ENCODE measurements at regions not wholly inside any gene's neighbourhood (a gene's known extent, or its start where the extent isn't known, plus 50 kb on each side); places are given as distances from the start of the nearest gene placed in this dataset.
A peak's percentile ranks its signal among the peaks of the same experiment; 100 is the strongest.

DNA sequence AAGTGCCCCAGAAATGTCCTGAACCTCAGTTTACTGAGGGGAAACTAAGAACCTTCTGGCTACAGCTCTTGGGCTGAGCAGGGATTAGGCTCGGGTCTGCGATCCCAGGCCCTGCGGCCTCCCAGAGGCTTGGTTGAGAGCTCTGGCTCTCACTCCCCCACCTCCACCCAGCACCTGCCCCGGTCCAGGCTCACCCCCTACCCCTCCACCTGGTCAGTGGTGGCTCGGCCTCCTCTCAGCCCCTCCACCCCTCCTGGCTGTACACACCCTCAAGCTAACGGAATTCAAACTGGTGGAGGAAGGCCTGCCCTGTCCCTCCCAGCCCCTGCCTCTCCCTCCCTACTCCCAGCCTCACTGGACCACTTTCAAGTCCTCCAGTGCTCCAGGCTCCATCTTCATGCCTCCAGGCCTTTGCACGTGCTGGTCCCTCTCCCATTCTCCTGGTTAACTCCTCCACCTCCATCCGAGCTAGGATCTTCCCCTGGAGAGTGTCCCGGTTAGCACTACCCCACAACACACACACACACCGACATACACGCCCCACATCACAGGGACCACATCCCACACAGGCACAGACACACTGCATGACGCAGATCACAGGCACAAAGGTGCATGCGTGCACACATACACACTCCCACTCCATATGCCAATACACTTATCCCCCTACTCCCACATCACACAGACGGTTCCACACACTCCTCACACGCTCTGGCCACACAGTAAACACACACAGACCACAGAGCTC, 130.9 kb downstream of the C9orf50 start:
- no peak for DNase-seq (ENCODE audit: low read depth in 2 of 2)

DNA sequence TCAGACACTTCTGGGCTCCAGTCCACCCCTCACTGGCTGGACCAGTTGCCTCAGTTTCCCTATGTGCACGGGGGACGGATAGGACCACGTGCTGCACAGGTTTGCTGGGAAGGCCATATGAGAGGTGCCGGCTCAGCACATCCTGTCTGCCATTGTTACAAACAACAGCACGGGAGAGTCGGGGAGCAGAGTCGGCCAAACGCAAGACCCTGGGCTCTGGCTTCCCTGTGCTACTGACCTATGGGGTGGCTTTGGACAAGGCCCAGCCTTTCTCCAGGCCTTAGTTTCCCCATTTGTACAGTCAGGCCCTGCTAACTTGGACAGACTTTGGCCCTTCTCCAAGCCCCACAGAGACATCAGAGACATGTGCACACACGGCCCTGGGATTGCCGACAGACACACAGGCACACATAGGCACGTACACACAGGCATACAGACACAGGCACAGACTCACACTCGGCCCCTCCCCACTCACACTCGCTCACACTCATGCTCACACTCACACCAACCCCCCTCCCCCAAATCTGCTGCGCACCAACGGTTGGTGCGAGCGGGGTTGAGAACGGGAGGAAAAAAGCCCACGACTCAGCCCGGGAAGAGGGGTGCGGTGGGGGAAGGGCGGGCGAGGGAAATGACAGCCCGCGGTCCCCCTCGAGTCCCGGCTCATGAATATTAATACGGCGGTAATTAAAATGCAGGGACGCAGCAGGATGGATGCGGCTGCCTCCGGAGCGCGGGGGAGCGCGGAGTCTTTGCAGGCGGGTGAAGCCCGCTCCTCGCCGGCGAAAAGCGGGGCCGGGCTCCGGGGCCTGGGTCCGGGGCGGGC, 133.0 kb downstream of the C9orf50 start:
- DNase-seq (ENCODE audit: low read depth in 2 of 2) = no peak

- DNase-seq (ENCODE audit: low read depth in 2 of 2) = no peak
Observed at GRCh38 chr9:129486756-129487657, 133.9 kb downstream of the C9orf50 start.

DNA sequence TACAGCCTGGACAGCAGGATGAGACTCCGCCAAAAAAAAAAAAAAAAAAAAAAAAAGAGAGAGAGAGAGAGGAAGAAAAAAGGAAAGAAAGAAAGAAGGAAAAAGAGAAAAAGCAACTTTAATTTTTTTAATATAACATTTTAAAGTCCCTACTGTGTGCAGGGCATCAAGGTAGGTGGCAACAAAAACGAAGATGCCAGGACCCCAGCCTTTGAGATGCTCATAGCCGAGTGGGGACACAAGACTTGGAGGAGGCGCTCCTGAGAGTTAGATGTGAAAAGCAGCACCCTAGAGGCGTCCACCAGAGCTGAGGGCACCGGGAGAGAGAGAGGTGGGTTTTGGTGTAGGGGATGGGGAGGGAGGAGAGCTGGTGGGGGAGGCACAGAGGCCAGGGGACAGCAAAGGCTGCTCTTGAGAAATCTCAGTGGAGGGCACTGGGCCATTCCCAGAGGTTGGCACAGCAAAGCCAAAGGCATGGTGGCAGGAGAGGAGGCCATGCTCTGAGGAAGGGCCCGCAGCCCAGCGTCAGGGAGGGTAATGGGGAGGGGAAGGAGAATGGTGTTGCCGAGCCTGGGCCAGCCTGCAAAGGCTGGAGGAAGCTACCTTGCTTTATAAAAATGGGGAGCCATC, 135.6 kb downstream of the C9orf50 start:
- no peak for DNase-seq (ENCODE audit: low read depth in 2 of 2)

GRCh38 chr9:129484352-129485000, 136.4 kb downstream of the C9orf50 start:
- DNase-seq (ENCODE audit: low read depth in 2 of 2) = no peak

- peak; percentile 83 to 84 for DNase-seq (ENCODE audit: low read depth in 2 of 2)
Observed at GRCh38 chr9:129483415-129484351, 137.2 kb downstream of the C9orf50 start.

DNA sequence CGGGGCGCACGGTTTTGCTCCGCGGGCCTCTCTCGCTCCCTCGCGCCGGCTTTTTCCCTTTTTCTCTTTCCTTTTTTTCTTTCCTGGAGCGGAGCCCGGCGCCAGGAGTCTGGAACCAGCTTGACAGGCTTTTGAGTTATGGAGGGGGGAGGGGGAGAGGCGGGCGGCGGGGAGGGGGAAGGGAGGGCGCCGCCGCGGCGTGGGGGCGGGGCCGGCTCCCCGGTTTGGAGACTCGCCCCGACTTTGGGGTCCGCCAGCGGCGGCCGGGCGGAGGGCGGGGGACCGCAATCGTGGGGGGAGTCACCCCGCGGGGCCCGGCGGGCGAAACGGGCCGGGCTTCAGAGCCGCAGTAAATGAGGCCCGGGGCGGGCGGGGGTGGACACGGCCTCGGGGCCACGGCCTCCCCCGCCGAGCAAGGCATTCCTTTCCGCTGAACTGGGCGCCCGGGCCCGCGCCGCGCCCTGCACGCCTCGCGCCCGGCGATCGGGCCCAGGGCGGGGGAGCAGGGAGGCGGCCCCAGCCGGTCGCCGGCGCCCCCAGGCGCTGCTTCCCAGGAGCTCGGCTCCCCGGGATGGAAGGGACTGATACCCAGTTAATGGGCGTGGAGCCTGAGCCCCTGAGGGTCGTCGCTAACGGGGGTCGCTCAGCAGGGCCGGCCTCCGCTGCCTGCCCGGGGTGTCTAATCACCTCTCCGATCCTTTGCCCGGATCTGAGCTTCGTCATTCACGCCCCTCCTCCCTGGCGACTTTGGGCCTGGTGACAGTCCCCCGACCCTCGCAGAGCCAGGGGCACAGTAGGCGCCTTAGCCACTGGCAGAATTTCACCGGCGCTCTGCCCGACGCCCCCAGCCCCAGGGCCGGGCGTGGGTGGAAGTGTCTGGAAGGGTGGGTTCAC, 138.1 kb downstream of the C9orf50 start:
- peak; percentile 90 to 92 for DNase-seq (ENCODE audit: low read depth in 2 of 2)

- no peak for DNase-seq (ENCODE audit: low read depth in 2 of 2)
Observed at GRCh38 chr9:129481810-129482511, 138.9 kb downstream of the C9orf50 start.

GRCh38 chr9:129481424-129481809, 139.5 kb downstream of the C9orf50 start:
- DNase-seq (ENCODE audit: low read depth in 2 of 2) = no peak

GRCh38 chr9:129480745-129481144, 140.2 kb downstream of the C9orf50 start:
- DNase-seq (ENCODE audit: low read depth in 2 of 2) = no peak

GRCh38 chr9:129480227-129480626, 140.7 kb downstream of the C9orf50 start:
- no peak for DNase-seq (ENCODE audit: low read depth in 2 of 2)

- DNase-seq (ENCODE audit: low read depth in 2 of 2) = no peak
Observed at GRCh38 chr9:129479631-129480011, 141.3 kb downstream of the C9orf50 start.

- no peak for DNase-seq (ENCODE audit: low read depth in 2 of 2)
Observed at GRCh38 chr9:129478961-129479630, 141.8 kb downstream of the C9orf50 start.

DNA sequence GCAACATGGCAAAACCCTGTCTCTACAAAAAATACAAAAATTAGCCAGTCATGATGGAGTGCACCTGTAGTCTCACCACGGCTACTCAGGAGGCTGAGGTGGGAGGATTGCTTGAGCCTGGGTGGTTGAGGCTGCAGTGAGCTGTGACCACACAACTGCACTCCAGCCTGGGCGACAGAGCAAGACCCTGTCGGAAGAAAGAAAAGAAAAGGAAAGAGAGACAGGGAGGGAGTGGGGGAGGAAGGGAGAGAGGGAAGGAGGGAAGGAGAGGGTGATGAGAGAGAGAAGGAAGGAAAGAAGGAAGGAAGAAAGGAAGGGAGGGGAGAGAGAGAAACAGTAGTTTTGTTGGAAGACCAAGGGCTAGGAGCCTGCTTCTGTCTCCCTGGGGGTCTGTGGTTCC, 142.4 kb downstream of the C9orf50 start:
- DNase-seq (ENCODE audit: low read depth in 2 of 2) = no peak

- no peak for DNase-seq (ENCODE audit: low read depth in 2 of 2)
Observed at GRCh38 chr9:129476821-129477611, 143.9 kb downstream of the C9orf50 start.

DNA sequence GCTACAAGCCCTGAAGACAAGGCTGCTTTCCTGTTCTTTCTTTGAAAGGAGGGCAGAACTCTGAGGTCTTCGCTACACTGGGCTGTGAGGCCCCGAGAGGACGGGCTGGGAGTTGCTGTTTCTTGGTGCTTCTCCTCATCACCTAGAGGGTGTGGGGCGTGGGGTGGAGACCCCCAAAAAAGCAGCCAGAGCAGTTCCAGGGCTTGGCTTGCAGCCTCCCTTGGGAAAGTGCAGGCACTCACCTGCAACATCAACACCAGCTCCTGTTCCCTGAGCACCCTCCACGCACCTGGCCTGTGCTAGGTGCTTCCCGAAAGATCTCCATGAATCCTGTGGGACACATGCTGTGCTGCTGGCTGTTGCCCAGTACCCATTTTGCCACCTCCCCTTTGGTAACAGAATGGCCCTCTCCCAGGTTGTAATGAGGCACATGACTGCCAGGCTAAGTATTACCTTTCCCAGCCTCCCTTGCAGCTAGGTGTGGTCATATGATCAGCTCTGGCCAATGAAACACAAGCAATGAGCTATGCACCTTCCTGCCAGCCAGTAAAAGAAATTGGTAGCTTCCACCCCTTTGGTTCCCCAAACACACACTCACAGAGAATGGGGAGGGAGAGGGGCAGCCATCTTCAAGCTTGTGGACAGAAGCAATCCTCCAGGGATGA, 146.0 kb downstream of the C9orf50 start:
- DNase-seq (ENCODE audit: low read depth in 2 of 2) = no peak

Data from fibroblast of skin of left quadriceps (primary cell).